HCT116 (cell line): ENCODE measurements at regions not wholly inside any gene's neighbourhood (a gene's known extent, or its start where the extent isn't known, plus 50 kb on each side); places are given as distances from the start of the nearest gene placed in this dataset.

ENCODE experiments used
- ATAC-seq: fragments of 200-7000 bp; cut with Tn5 transposase; 2 replicates; pipeline ENCODE4 v1.9.1; 2020; ENCODE audit warnings: mild to moderate bottlenecking, moderate library complexity
- BruUV-seq: library from RNA; stranded (reverse); fragments of 400-500 nt; replicated peaks from 2 replicates; lab custom pipeline; 2021; lab: Mats Ljungman, UMichigan
- CTCF ChIA-PET: fragments of 300-600 bp; sonication (Branson Sonifier 250); formaldehyde crosslinking; loops from one replicate; lab custom pipeline; 2021; ENCODE audit warnings: antibody characterized with exemption; lab: Charles Lee
- POLR2A ChIA-PET: fragments of 300-600, 350-600 bp; sonication (Branson Sonifier 250); formaldehyde crosslinking; loops from one replicate; lab custom pipeline; 2021; ENCODE audit warnings: antibody characterized with exemption; lab: Charles Lee
- RAD21 ChIA-PET, 2 experiments: fragments of 300-600 bp; sonication (Branson Sonifier 250); formaldehyde crosslinking; loops; one replicate each; lab custom pipeline; 2023; ENCODE audit warnings: low total read pairs in 2 of 2; ENCODE audit not compliant: uncharacterized antibody in 2 of 2, unreplicated experiment in 2 of 2, low non-redundant PET in 1 of 2; lab: Charles Lee
- DNase-seq: peaks from one replicate; pipeline ENCODE4 v3.0.0-alpha.2; 2010; ENCODE audit warnings: low read depth, low spot score
- H2AFZ ChIP-seq: fragments of 200-600 bp; shearing (Covaris generic), sonication (generic); 2 replicates; pipeline ENCODE4 v1.6.1; 2017; ENCODE audit warnings: low read depth, mixed run types, mixed read lengths, antibody characterized with exemption, low read length; ENCODE audit not compliant: poor library complexity, severe bottlenecking
- H3K27ac ChIP-seq: 2 replicates; pipeline ENCODE4 v1.5.1; 2012; ENCODE audit warnings: low read depth, low read length
- H3K27me3 ChIP-seq: fragments of 200-600 bp; sonication (generic); 2 replicates; pipeline ENCODE4 v1.6.1; 2016; ENCODE audit warnings: mixed run types, low read length, mixed read lengths; ENCODE audit not compliant: insufficient read depth
- H3K36me3 ChIP-seq, 2 experiments: fragments of 200-500 bp in 1 of 2; fragments of 200-600 bp in 1 of 2; sonication (Bioruptor generic) in 1 of 2; sonication (generic) in 1 of 2; 2 replicates each; pipeline versions ENCODE4 v1.5.1 to v1.6.1; 2014 to 2016; ENCODE audit warnings: low read length in 2 of 2, inconsistent platforms in 1 of 2, mixed read lengths in 1 of 2, mixed run types in 1 of 2; ENCODE audit not compliant: insufficient read depth in 2 of 2, control insufficient read depth in 1 of 2
- H3K4me1 ChIP-seq, 2 experiments: fragments of 200-600 bp in 1 of 2; sonication (generic) in 1 of 2; 2 replicates each; pipeline versions ENCODE4 v1.5.1 to v1.6.1; 2012 to 2017; ENCODE audit warnings: low read length in 2 of 2, inconsistent platforms in 1 of 2, mild to moderate bottlenecking in 1 of 2, mixed read lengths in 1 of 2, mixed run types in 1 of 2, moderate library complexity in 1 of 2; ENCODE audit not compliant: insufficient read depth in 2 of 2, control insufficient read depth in 1 of 2
- H3K4me2 ChIP-seq: fragments of 200-600 bp; sonication (generic); 2 replicates; pipeline ENCODE4 v1.6.1; 2017; ENCODE audit warnings: mixed run types, low read length, mixed read lengths
- H3K4me3 ChIP-seq, 2 experiments: fragments of 200-600 bp in 1 of 2; sonication (generic) in 1 of 2; replicated peaks in 1 of 2; 2 replicates each; pipeline ENCODE4 v1.5.1; 2011 to 2016; ENCODE audit warnings: low read length in 2 of 2, control low read depth in 1 of 2, low read depth in 1 of 2, mild to moderate bottlenecking in 1 of 2, mixed read lengths in 1 of 2, mixed run types in 1 of 2
- H3K79me2 ChIP-seq: fragments of 200-600 bp; sonication (generic); 2 replicates; pipeline ENCODE4 v1.6.1; 2017; ENCODE audit warnings: mild to moderate bottlenecking, mixed run types, low read length, moderate library complexity, mixed read lengths; ENCODE audit not compliant: insufficient read depth
- H3K9ac ChIP-seq: fragments of 200-600 bp; sonication (generic); 2 replicates; pipeline ENCODE4 v1.6.1; 2016; ENCODE audit warnings: low read length, mixed read lengths
- H3K9me2 ChIP-seq: fragments of 200-600 bp; sonication (generic), shearing (Covaris generic); 2 replicates; pipeline ENCODE4 v1.6.1; 2017; ENCODE audit warnings: mixed run types, mild to moderate bottlenecking, moderate library complexity; ENCODE audit not compliant: insufficient read depth
- H3K9me3 ChIP-seq, 2 experiments: fragments of 200-500 bp in 1 of 2; fragments of 200-600 bp in 1 of 2; sonication (Bioruptor generic) in 1 of 2; sonication (generic) in 1 of 2; 2 replicates each; pipeline ENCODE4 v1.6.1; 2014 to 2017; ENCODE audit warnings: low read length in 2 of 2, mixed read lengths in 2 of 2, inconsistent platforms in 1 of 2, low read depth in 1 of 2, mild to moderate bottlenecking in 1 of 2, mixed run types in 1 of 2, moderate library complexity in 1 of 2; ENCODE audit not compliant: control insufficient read depth in 1 of 2, insufficient read depth in 1 of 2
- H4K20me1 ChIP-seq: fragments of 200-600 bp; sonication (generic), shearing (Covaris generic); 2 replicates; pipeline ENCODE4 v1.6.1; 2017; ENCODE audit warnings: mixed run types, mild to moderate bottlenecking, moderate library complexity; ENCODE audit not compliant: insufficient read depth
- ATF3 ChIP-seq: IDR thresholded peaks from 2 replicates; pipeline ENCODE4 v1.6.1; 2012
- CBX3 ChIP-seq: IDR thresholded peaks from 2 replicates; pipeline ENCODE4 v1.6.1; 2012; ENCODE audit warnings: low read depth
- CEBPB ChIP-seq: IDR thresholded peaks from 2 replicates; pipeline ENCODE4 v1.6.1; 2012; ENCODE audit warnings: low read depth
- CTCF ChIP-seq, 3 experiments: fragments of 200-600 bp in 1 of 3; sonication (generic) in 1 of 3; IDR thresholded peaks in 2 of 3; conservative IDR thresholded peaks in 1 of 3; 2 replicates each; pipeline ENCODE4 v1.5.1; 2012 to 2017; ENCODE audit warnings: low read depth in 2 of 3, low read length in 2 of 3, antibody characterized with exemption in 1 of 3, borderline replicate concordance in 1 of 3, control low read depth in 1 of 3, mild to moderate bottlenecking in 1 of 3, mixed read lengths in 1 of 3, mixed run types in 1 of 3, moderate library complexity in 1 of 3; ENCODE audit not compliant: insufficient read depth in 1 of 3
- EGR1 ChIP-seq: IDR thresholded peaks from 2 replicates; pipeline ENCODE4 v1.6.1; 2012; ENCODE audit warnings: low read depth
- EZH2phosphoT487 ChIP-seq: fragments of 200-600 bp; IDR thresholded peaks from 2 replicates; pipeline ENCODE4 v1.6.1; 2018; ENCODE audit warnings: antibody characterized with exemption, borderline replicate concordance
- JUND ChIP-seq: IDR thresholded peaks from 2 replicates; pipeline ENCODE4 v1.6.1; 2012
- MAX ChIP-seq: IDR thresholded peaks from 2 replicates; pipeline ENCODE4 v1.6.1; 2012
- POLR2A ChIP-seq: IDR thresholded peaks from 2 replicates; pipeline ENCODE4 v1.7.0; 2011; ENCODE audit warnings: borderline replicate concordance; ENCODE audit not compliant: insufficient read depth, insufficient read length; ENCODE audit errors: extremely low read depth
- POLR2AphosphoS5 ChIP-seq: IDR thresholded peaks from 2 replicates; pipeline ENCODE4 v1.6.1; 2011; ENCODE audit warnings: mild to moderate bottlenecking, low read depth, low read length, moderate library complexity
- REST ChIP-seq: IDR thresholded peaks from 2 replicates; pipeline ENCODE4 v1.6.1; 2012; ENCODE audit warnings: low read depth
- SIN3A ChIP-seq: IDR thresholded peaks from 2 replicates; pipeline ENCODE4 v1.6.1; 2012; ENCODE audit warnings: low read depth
- TCF7L2 ChIP-seq: IDR thresholded peaks from 2 replicates; pipeline ENCODE4 v1.7.0; 2011; ENCODE audit warnings: borderline replicate concordance, inconsistent platforms; ENCODE audit not compliant: insufficient read depth, insufficient read length; ENCODE audit errors: extremely low read depth
- YY1 ChIP-seq: IDR thresholded peaks from 2 replicates; pipeline ENCODE4 v1.6.1; 2011; ENCODE audit warnings: low read length, low read depth, moderate library complexity, mild to moderate bottlenecking; ENCODE audit not compliant: insufficient replicate concordance; ENCODE audit errors: extremely low read depth
- ZFX ChIP-seq: fragments of 450-650 bp; IDR thresholded peaks from 2 replicates; pipeline ENCODE4 v1.6.1; 2017
- intact Hi-C: fragments of 100-400 bp; cut with micrococcal nuclease; formaldehyde crosslinking; loops from 2 replicates; pipeline ENCODE4 v1.10.0; 2022
- TF ChIP-seq, protein P1 (sequence below): IDR thresholded peaks from 2 replicates; pipeline ENCODE4 v1.6.1; 2011; ENCODE audit warnings: mild to moderate bottlenecking, low read length, moderate library complexity; ENCODE audit not compliant: insufficient replicate concordance; ENCODE audit errors: extremely low read depth

DNA sequence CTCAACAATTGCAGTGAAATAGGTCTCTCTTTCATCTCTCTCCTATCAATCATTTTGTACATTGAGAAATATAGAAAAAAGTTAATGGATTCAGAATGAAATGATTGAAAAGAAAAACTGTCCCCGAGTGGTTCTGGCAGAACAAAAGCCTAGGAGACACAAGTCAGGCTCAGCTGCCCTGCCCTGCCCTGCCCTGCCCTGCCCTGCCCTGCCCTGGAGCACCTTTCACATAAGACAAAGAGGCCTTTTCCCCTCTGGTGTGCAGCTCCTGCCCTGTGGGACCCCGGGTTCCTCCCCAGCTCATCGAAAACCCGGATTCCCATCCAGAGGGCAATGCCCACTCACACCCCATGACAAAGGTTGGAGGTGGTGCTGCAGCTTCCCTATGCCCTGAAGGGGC, 94.7 kb downstream of the TEX26 start:
- Histone ChIP-seq H3K27me3 (0 out of 2 replicates have a peak, but pooled peaks cover 8% of the 10 kb centered on the region), H3K9me3 (no peaks in the 10 kb centered on the region), H3K9me2 (no peaks in the 10 kb centered on the region), H3K4me3 (no peak overlapping the region), H3K9ac (no peak overlapping the region), H3K79me2 (no peaks in the 10 kb centered on the region), H2AFZ (no peak overlapping the region), H3K4me1 (no peaks in the 10 kb centered on the region), H3K4me2 (no peak overlapping the region), H3K27ac (no peak overlapping the region), H3K36me3 (no peaks in the 10 kb centered on the region), H4K20me1 (no peaks in the 10 kb centered on the region)
- ChIA-PET POLR2A (no interaction called here), RAD21 (no interaction called here), CTCF (no interaction called here)
- DNase-seq (no peak), ATAC-seq (no peak)
- BruUV-seq: no TSS peak
- TF ChIP-seq MAX: no peak
- no peak for TF ChIP-seq EZH2phosphoT487
- no peak for TF ChIP-seq POLR2AphosphoS5
- TF ChIP-seq POLR2A: no peak
- TF ChIP-seq EGR1: no peak
- no peak for TF ChIP-seq YY1
- TF ChIP-seq, protein P1, sequence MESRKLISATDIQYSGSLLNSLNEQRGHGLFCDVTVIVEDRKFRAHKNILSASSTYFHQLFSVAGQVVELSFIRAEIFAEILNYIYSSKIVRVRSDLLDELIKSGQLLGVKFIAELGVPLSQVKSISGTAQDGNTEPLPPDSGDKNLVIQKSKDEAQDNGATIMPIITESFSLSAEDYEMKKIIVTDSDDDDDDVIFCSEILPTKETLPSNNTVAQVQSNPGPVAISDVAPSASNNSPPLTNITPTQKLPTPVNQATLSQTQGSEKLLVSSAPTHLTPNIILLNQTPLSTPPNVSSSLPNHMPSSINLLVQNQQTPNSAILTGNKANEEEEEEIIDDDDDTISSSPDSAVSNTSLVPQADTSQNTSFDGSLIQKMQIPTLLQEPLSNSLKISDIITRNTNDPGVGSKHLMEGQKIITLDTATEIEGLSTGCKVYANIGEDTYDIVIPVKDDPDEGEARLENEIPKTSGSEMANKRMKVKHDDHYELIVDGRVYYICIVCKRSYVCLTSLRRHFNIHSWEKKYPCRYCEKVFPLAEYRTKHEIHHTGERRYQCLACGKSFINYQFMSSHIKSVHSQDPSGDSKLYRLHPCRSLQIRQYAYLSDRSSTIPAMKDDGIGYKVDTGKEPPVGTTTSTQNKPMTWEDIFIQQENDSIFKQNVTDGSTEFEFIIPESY: no peak
- no peak for TF ChIP-seq ATF3
- no peak for TF ChIP-seq REST
- no peak for TF ChIP-seq ZFX
- TF ChIP-seq CEBPB: no peak
- TF ChIP-seq JUND: no peak
- no peak for TF ChIP-seq CBX3
- TF ChIP-seq TCF7L2: no peak
- no peak for TF ChIP-seq SIN3A
- TF ChIP-seq CTCF (IDR thresholded peaks at IDR 0.05 in 2 of 3, conservative IDR thresholded peaks at IDR 0.05 in 1 of 3; ENCODE audit: borderline replicate concordance in 1 of 3, insufficient read depth in 1 of 3, low read depth in 2 of 3, low read length in 2 of 3): no peak
- intact Hi-C loops: no loop called here
